GM04504 (cell line): ENCODE measurements at regions not wholly inside any gene's neighbourhood (a gene's known extent, or its start where the extent isn't known, plus 50 kb on each side); places are given as distances from the start of the nearest gene placed in this dataset.

Experiments used
- DNase-seq: peaks from one replicate; pipeline ENCODE4 v3.0.0-alpha.2; 2012; ENCODE audit warnings: low read depth

DNA sequence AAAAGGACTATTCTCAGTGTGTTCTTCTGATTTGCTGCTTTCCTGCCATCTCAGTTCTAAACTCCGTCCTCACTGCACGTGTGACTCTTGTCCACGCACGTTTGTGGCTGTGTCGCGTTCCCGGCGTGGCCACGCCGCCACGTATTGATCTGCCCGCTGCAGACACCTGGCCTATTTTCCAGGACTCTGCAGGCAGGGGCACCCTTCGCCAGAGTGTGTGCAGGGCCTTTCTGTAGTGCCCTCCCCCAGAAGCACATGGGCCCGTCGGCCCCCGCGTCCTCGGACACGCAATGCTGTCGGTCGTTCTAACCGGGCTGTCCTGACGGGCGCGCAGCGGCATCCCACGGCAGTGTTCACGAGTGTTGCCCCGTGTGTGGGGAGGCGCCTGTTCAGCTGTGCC, 87.6 kb downstream of the YTHDF1 start:
- DNase-seq: no peak

DNA sequence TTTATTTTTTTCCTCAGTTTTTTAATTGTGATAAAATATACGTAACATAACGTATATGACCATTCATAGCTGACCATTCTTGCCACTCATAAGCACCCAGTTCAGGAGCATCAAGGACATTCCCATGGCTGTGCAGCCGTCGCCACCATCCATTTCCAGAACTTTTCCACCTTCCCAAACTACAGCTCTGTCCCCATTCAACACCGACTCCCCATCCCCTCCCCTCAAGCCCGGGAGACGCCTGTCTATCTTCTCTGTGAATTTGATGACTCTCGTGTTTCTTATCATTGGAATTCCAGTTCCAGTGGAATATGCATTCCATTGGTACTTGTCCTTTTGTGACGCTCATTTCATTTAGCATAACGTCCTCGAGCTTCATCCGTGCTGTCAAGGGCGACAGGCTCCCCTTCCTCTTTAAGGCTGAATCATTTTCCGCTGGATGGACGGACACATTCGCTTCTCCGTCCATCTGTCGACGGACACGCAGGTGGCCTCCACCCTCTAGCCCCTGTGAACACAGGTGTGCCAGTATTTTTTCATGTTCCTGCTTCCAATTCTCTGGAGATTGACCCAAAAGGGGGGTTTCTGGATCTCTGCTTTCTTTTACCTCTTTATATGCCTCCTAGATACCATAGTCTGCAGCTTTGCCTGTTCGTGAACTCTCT, 88.1 kb downstream of the YTHDF1 start:
- no peak for DNase-seq

- DNase-seq: no peak
These were observed 88.8 kb downstream of the YTHDF1 start for GRCh38 chr20:63126876-63127699.

DNA sequence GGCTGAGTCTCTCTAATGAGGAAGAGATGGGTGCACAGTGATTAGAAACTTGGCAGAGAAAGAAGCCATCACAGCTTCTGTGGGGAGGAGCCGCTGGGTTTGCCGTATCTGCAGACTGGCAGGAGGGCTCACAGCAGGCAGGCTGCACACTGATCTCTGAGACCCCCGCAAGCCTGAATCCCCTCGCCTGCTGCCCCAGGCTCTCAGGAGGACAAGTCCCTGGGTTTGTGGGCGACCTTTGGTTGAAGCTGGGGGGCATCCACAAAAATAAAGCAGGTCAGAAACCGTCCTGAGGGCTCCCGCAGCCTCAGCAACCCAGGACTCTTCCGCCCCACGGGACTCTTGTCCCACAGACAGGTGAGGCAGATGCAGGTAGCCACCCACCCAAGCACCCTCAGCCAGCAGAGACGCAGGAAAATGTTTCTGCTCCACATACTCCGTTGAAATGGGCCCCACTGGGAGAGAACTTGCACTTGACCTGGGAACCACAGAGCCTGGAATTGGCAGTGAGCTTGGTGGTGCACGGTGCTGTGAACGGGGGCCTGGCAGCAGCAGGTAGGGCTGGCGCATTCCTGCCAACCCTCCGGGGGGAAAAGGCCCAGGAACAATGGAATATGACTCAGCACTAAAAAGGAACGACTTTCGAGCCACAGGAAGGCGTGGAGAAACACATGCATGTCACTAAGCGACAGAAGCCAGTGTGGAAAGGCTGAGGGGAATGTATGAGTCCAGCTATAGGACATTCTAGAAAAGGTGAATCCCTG, 89.9 kb downstream of the YTHDF1 start:
- no peak for DNase-seq

DNA sequence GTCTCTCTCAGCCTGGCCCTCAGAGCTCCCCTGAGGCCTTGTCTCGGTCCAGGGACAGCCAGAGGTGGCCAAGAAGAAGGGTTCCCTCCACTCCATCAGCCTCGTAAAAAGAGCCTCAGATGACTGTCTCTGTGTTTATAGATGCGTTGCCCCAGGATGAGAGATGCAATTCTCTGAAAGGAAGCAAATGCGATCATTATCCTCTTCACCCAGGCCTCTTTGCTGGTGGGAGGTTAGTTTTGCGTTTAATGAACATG, 90.4 kb downstream of the YTHDF1 start:
- no peak for DNase-seq

GRCh38 chr20:63124782-63125580, 91.0 kb downstream of the YTHDF1 start:
- DNase-seq: no peak

DNA sequence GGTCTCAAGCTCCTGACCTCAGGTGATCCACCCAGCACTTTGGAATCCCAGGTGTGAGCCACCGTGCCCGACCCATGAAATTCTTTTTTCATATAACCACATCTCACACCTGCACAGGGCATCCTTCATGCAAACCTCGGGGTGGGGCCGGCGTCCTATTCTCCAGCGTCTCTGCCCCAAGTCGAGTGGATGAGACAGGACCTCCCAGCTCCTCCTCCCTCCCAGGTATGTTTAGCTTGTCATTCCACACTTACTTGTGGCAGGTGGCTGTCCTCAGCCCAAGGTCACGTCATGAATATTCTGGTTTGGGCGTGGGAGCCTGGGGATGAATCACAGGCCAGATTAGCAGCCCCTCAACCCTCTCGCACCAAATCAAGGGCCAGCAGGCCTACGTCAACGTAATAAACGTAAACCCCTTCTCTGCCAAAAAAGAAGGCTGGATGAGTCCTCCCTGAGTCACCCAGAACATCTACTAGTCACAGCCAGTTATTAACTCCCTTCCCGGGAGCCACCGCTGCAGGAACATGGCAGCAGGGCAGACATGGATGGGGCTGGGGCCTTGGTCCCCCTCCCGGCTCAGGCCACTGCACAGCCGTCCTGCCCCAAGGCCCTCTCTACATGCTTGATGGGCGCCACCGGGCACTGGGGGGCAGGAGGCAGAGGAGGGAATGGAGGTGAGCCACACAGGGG, 91.7 kb downstream of the YTHDF1 start:
- no peak for DNase-seq

DNA sequence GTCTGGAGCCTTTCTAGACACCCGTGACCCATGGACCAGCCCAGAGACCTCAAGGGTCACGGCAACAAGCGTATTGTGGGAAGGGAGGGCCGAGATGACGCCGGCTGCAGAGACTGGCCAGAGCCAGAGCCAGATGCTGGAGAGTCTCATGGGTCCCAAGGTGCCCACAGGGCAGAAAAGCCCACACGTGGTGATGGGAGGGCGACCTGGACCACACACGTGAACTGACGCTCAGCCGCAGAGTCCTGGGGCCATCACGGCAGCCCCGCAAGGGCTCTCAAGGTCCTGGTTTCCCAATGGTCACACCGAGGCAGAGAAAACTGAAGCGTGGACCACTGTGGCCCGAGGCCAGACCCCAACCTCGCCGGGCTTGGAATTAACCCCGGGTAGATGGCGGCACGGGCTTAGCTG, 92.6 kb downstream of the YTHDF1 start:
- DNase-seq: no peak

DNA sequence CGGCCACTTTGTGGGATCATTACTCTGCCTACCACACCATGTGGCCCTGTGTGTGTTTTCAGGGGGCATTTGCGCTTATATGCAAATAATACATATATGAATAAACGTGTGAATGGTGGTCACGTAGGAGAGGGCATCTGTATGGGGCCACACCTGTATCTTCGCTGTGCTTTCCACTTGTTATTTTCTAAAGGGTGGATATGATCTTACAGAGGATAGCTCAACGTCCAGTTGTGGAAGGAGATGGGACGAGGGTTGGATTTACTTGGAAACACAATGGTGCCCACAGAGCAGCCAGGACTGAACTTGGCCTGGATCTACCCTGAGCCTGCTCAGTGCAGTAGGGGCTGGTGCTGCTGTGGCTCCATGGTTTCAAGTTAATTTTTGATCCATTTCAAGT, 93.3 kb downstream of the YTHDF1 start:
- DNase-seq: no peak

GRCh38 chr20:63121749-63122405, 94.1 kb downstream of the YTHDF1 start:
- DNase-seq: no peak

- DNase-seq: no peak
These were observed 94.7 kb downstream of the YTHDF1 start for GRCh38 chr20:63121246-63121645.

DNA sequence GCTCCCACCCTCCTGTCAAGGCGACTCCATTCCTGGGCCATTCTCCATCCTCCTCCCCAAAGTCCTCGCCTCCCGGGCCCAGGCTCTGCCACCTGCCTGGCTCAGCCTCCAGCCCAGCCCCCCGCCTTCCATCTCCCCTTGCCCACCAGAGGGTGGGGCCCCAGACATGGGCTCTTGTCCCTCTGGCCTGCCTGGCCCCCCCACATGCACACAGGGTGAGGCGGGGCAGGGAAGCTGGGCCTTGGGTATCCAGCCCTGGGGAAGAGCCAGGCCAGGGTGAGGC, 95.2 kb downstream of the YTHDF1 start:
- DNase-seq: no peak

DNA sequence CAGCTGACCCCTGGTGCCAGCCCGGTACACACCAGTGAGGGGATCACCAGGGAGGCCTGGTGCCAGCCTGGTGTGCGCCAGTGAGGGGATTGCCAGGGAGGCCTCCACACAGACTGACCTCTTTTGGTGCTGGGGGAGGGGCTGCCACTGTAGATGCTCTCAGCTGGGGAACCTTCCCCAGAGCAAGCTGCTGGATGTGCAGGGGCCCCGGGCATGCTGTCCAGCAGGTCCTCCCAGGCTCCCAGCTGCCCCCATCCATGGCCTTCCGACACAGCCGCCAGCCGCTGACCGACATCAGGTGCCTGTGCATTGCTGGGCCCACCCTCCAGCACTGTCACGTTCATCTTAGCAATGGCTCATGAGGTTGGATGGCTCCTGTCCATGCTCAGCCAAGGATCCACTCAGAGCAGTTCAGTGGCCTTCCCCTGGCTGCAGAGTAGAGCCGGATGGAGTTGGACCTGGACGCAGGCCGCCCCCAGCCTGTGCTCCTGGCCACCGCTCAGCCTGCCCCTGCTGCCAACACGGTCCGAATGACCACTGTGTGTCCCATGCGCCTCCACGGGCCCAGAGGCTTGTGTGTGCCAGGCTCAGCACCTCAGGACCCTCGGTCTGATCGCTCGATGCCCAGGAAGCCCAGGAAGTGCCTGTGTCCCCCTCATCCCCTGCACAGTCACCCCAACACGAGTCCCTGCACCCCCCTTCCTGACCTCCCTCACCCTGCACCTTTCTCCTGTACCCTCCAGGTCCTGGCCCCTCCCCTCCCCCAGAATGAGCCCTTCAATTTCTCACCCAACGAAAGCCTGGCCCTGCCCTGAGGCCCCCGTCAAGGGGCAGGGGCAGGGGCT, 95.7 kb downstream of the YTHDF1 start:
- DNase-seq: no peak

DNA sequence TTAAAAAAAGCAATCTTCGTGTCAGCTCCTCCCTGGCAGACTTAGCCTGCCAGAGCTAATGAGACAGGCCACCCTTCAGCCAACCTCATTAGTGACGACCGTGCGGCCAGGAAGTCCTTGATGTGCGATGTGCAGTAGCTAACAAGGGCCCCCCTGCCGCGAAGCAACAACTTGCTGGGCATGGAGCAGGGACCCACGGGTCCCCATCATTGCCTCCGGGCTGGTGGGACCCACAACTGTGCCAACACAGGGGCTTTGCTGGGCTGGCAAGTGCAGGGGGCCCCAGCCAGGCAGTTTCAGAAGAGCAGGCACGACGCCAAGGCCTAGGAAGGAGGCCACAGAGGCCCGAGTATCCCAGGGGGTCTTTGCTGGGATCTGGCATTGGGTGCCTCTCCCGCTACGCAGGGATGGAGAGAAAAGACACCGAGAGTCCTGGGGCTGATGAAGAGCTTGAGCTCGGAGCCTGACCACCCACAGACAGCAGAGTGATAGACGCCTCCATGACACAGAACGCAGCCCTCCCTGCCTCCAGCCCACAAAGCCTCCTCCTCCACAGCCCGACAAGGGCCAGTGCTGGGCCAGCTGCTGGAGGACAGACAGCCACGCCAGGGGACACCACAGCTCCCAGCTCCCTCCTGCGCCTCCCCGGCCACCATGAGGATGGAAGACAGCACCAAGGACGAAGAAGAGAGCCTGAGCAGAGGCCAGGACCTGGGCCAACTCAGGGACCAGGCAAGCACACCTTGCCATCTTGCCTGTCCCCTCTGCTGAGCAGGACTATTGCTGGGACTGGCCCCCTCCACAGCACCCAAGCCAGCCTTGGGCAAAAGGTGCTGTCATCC, 96.6 kb downstream of the YTHDF1 start:
- no peak for DNase-seq

DNA sequence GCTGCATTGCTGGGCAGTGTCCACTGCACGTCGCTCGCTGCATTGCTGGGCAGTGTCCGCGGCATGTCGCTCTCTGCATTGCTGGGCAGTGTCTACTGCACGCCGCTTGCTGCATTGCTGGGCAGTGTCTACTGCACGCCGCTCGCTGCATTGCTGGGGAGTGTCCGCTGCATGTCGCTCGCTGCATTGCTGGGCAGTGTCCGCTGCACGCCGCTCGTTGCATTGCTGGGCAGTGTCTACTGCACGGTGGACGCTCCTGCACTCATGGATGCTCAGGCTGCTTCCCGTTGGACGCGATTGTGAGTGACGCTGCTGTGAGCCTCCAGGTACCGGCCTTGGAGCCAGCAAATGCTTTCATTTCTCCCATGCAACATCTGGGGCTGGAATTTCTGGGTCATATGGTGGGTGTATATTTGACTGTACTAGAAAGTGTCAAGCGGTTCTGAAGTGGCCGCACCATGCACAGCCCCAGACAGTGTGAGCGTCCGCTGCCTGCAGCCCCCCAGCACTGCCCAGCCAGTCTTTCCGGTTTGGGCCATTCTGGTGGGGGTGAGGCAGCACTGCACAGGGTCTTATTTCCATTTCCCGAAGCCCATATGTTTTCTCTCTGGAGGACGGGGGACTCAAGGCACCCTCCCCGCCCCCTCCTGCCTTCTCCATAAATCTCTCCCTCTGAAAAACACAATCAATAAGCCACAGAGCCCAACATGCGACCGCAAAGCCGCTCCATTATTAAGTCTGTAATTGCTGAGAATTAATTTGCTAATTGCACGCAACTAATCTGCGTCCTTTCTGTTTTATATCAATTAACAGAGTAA, 97.4 kb downstream of the YTHDF1 start:
- DNase-seq: no peak

DNA sequence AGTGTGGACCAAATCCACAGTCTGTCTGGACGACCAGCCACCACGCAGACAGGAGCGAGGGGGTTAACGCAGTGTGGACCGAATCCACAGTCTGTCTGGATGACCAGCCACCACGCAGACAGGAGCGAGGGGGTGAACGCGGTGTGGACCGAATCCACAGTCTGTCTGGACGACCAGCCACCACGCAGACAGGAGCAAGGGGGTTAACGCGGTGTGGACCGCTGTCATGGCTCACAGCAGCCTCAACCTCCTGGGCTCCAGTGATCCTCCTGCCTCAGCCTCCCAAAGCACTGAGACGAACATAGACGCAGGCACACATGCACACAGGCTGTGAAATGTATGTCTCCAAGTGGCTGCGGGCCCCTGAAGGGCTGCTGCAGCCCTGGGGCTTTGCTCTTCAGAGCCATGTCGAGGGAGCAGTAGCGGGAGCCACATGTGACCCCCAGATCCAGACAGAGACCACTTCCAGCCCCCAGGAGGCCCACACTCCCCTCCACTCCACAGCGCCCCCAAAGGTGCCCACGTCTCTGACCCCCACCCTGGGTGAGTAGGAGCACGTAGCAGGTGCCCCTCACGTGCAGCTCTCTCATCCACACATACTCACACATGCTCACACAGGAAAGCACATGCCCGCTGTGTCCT, 98.1 kb downstream of the YTHDF1 start:
- no peak for DNase-seq

DNA sequence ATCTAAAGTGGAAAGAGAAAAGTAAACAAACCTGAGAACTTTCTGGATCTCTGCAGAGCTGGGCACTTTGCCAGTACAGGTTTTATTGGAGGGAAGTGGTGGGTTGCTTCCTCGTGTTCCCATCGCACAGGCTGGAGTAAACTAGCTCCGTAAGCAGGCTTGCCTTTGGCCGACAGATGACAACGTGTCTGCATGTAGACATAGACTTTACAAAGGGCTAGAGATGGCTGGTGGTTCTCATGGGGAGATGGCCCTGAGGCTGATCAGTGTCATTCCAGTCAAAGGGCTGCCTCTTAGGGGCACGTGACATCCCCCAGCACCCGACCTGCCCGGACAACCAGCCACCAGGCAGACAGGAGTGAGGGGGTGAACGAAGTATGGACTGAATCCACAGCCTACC, 98.8 kb downstream of the YTHDF1 start:
- no peak for DNase-seq

GRCh38 chr20:63116412-63117106, 99.4 kb downstream of the YTHDF1 start:
- no peak for DNase-seq
